NCI-H2107 (cell line): ENCODE measurements at regions not wholly inside any gene's neighbourhood (a gene's known extent, or its start where the extent isn't known, plus 50 kb on each side); places are given as distances from the start of the nearest gene placed in this dataset.
"Not testable (repeated sequence)": the region's sequence is repeated elsewhere in the genome, so short reads cannot be mapped to it uniquely, and the experiment has no call there.

Experiments used
- DNase-seq: peaks from one replicate; lab custom pipeline; 2025; lab: John Stamatoyannopoulos, UW

- no peak for DNase-seq
Measured at GRCh38 chr3:150300852-150301517, 107.1 kb upstream of the TSC22D2 start.

- DNase-seq: no peak
Measured at GRCh38 chr3:150300388-150300787, 107.7 kb upstream of the TSC22D2 start.

- no peak for DNase-seq
Measured at GRCh38 chr3:150299201-150299600, 108.9 kb upstream of the TSC22D2 start.

GRCh38 chr3:150296966-150297365 lies 111.1 kb upstream of the TSC22D2 start:
- no peak for DNase-seq

GRCh38 chr3:150296123-150296735 lies 111.9 kb upstream of the TSC22D2 start:
- no peak for DNase-seq

GRCh38 chr3:150293401-150294001 lies 114.6 kb upstream of the TSC22D2 start:
- DNase-seq: no peak

GRCh38 chr3:150292891-150293290 lies 115.2 kb upstream of the TSC22D2 start:
- no peak for DNase-seq

GRCh38 chr3:150291515-150291914 lies 116.6 kb upstream of the TSC22D2 start:
- no peak for DNase-seq

- DNase-seq: peak; percentile 19
Measured at GRCh38 chr3:150286390-150287147, 121.5 kb upstream of the TSC22D2 start.

GRCh38 chr3:150285601-150286000 lies 122.5 kb upstream of the TSC22D2 start:
- no peak for DNase-seq

GRCh38 chr3:150278843-150279381 lies 129.2 kb upstream of the TSC22D2 start:
- no peak for DNase-seq

- no peak for DNase-seq
Measured at GRCh38 chr3:150278195-150278594, 129.9 kb upstream of the TSC22D2 start.

- DNase-seq: no peak
Measured at GRCh38 chr3:150277444-150277843, 130.7 kb upstream of the TSC22D2 start.

- DNase-seq: no peak
Measured at GRCh38 chr3:150275941-150276340, 132.2 kb upstream of the TSC22D2 start.

GRCh38 chr3:150274372-150274771 lies 133.7 kb upstream of the TSC22D2 start:
- DNase-seq: no peak

- DNase-seq: no peak
Measured at GRCh38 chr3:150273396-150273795, 134.7 kb upstream of the TSC22D2 start.

- DNase-seq: no peak
Measured at GRCh38 chr3:150271591-150271960, 136.5 kb upstream of the TSC22D2 start.

GRCh38 chr3:150270883-150271590 lies 137.1 kb upstream of the TSC22D2 start:
- DNase-seq: no peak

GRCh38 chr3:150270444-150270843 lies 137.7 kb upstream of the TSC22D2 start:
- DNase-seq: not testable (repeated sequence)

GRCh38 chr3:150269526-150269925 lies 138.6 kb upstream of the TSC22D2 start:
- DNase-seq: no peak

GRCh38 chr3:150268426-150269391 lies 139.4 kb upstream of the TSC22D2 start:
- DNase-seq: no peak
